ENCODE measurements at regions not wholly inside any gene's neighbourhood (a gene's known extent, or its start where the extent isn't known, plus 50 kb on each side); places are given as distances from the start of the nearest gene placed in this dataset.

DNA sequence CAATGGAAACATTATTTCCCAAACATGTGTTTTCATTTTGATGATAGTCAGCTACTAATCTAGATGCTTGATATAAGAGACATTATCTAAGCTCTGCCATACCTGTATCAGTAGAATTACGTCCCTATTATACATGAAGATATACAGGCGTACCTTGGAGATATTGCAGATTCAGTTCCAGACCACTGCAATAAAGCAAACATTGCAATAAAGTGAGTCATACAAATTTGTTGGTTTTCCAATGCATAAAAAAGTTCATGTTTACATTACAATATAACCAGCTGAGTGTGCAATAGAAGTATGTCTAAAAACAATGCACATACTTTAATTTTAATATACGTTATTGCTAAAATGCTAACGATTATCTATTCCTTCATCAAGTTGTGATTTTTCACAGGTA lies 236.0 kb upstream of the ZNF717 start:
- Histone ChIP-seq H3K4me3 (no peak overlapping the region), H3K27me3 (no peaks in the 10 kb centered on the region), H3K4me1 (no peaks in the 10 kb centered on the region), H3K9me3 (no peaks in the 10 kb centered on the region), H3K36me3 (no peaks in the 10 kb centered on the region), H3K27ac (no peak overlapping the region)
- DNase-seq (no peak), ATAC-seq (no peak)
- intact Hi-C loops (cut with DNase I), result loop anchor here in 4 of 10 donors (10.0 kb wide), 2 partner anchors 553 to 563 kb away; no protein-coding TSS in a partner anchor
- TF ChIP-seq POLR2A (IDR thresholded peaks at IDR 0.05) (no peak), CTCF (IDR thresholded peaks at IDR 0.05) (no peak)
- WGBS, 4 donors, result 68 to 81% (median 75%) methylated on average over 4 of the region's 4 CpGs

DNA sequence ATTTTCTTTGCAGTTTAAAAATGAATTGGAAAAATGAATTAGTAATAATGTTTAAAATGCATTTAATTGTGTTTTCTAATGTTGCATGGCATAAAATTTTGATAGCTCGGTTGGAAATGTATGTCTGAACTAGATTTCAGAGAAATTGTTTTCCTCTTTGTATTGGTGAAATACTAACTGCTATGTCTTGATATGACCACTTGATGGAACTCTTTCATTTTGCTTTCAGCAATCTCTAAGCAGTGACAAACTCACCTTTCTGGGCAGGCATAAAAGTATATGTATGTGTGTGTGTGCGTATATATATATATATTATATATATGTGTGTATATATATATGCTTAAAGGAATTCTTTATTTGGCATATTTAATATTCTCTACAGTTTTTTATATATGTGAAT lies 239.3 kb upstream of the ZNF717 start:
- no peak for ATAC-seq

DNA sequence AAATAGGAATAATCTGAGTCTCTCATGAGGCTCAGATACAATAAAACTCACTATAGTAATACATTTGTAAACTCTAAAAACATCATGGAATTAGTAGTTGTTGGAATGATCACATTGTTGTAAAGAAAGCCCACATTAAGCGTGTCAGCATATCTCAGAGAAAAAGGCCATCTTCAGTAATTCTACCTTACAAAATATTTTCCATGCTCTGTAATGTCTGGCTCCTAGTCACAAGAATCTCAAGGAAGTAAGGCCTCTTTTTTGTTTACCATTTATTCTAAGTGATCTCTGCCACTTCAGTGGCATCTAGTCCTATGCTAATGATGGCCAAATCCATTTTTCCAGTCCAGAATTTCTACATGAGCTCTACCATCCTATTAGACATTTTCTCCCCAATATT lies 240.2 kb upstream of the ZNF717 start:
- Histone ChIP-seq H3K9me3 (peaks cover 0 to 10% (median 0%) of the 10 kb centered on the region in 12 donors), H3K27me3 (no peaks in the 10 kb centered on the region), H3K36me3 (no peaks in the 10 kb centered on the region), H3K27ac (no peak overlapping the region), H3K4me1 (no peaks in the 10 kb centered on the region), H3K4me3 (no peak overlapping the region)
- 0 to 86% (median 42%) methylated on average over 1 of the region's 1 CpG for WGBS, 4 donors
- intact Hi-C loops (cut with DNase I), result loop anchor here in 4 of 10 donors (10.0 kb wide), 2 partner anchors 549 to 559 kb away; no protein-coding TSS in a partner anchor
- ATAC-seq (no peak), DNase-seq (no peak)
- TF ChIP-seq POLR2A (IDR thresholded peaks at IDR 0.05), result no peak
- no peak for TF ChIP-seq CTCF (IDR thresholded peaks at IDR 0.05)

More for the DNA sequence above, 239.3 kb upstream of the ZNF717 start:
- intact Hi-C loops (cut with DNase I), result loop anchor here in 4 of 10 donors (10.0 kb wide), 2 partner anchors 550 to 560 kb away; no protein-coding TSS in a partner anchor
- Histone ChIP-seq H3K4me3 (no peak overlapping the region), H3K9me3 (peaks cover 0 to 3% (median 0%) of the 10 kb centered on the region in 12 donors), H3K36me3 (no peaks in the 10 kb centered on the region), H3K27me3 (no peaks in the 10 kb centered on the region), H3K4me1 (no peaks in the 10 kb centered on the region), H3K27ac (no peak overlapping the region)
- 32 to 38% (median 35%) methylated on average over 2 of the region's 2 CpGs for WGBS, 4 donors
- TF ChIP-seq CTCF (IDR thresholded peaks at IDR 0.05) (peak in 9 of 12 donors; percentile 17 to 39 (median 25)), POLR2A (IDR thresholded peaks at IDR 0.05) (no peak)
- DNase-seq, result no peak

- ATAC-seq, result no peak
- no peaks in the 10 kb centered on the region for H3K4me1 ChIP-seq
- H3K27ac ChIP-seq, result no peak overlapping the region
- no peaks in the 10 kb centered on the region for H3K36me3 ChIP-seq
- H3K4me3 ChIP-seq, result no peak overlapping the region
- intact Hi-C loops (cut with DNase I), result loop anchor here in 4 of 10 donors (10.0 kb wide), 2 partner anchors 548 to 558 kb away; no protein-coding TSS in a partner anchor
- peaks cover 0 to 13% (median 0%) of the 10 kb centered on the region in 12 donors for H3K9me3 ChIP-seq
- no peaks in the 10 kb centered on the region for H3K27me3 ChIP-seq
- no peak for DNase-seq
- TF ChIP-seq CTCF (IDR thresholded peaks at IDR 0.05) (no peak), POLR2A (IDR thresholded peaks at IDR 0.05) (no peak)
Measured at GRCh38 chr3:76026379-76026778, 241.0 kb upstream of the ZNF717 start.
